ENCODE measurements at regions not wholly inside any gene's neighbourhood (a gene's known extent, or its start where the extent isn't known, plus 50 kb on each side); places are given as distances from the start of the nearest gene placed in this dataset.

DNA sequence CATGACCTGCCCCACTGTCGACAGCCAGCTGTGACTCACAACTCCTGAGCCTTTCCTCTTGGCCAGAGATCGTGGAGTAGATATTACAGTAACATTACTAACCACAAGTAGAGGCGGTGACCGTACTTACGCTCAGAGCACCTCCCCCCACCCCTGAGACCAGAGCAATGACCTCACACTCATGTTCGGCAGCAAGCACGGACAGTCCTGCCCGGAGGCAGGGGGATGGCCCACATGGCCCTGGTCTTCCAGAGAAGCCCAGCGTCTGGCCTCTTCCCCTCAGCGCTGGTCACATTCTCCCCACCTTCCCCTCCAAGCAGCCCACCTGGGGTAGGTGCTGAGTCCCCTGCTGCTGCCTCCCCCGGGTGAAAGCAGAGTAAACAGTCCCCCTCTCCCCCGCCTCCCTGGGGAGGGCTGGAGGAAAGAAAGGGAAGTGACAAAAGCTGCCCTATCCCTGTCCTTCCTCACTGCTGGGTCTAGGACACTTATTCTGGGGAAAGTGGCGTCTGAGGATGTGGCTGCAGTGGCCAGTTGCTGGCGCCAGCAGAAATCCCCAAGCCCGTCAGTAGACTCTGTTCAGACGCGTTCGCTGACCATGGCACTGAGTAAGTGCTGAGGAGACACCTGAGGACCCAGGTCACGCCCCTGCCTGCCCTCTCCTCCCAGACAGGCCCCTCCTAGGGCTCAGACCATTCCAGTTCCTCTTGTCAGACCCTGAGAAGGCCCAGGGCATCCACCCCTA lies 68.5 kb downstream of the MRPL14 start:
- no peak for TF ChIP-seq EZH2phosphoT487 (IDR thresholded peaks at IDR 0.05; ENCODE audit: borderline replicate concordance)
- TF ChIP-seq CTCF (conservative IDR thresholded peaks at IDR 0.05; ENCODE audit: low read length), result no peak
